H1 (cell line): ENCODE measurements at regions not wholly inside any gene's neighbourhood (a gene's known extent, or its start where the extent isn't known, plus 50 kb on each side); places are given as distances from the start of the nearest gene placed in this dataset.

Experiments
- CTCF ChIA-PET: fragments of 300-600 bp; sonication (Branson Sonifier 250); formaldehyde crosslinking; loops from one replicate; lab custom pipeline; 2021; ENCODE audit not compliant: partially characterized antibody; lab: Charles Lee
- POLR2A ChIA-PET: fragments of 300-600 bp; sonication (Branson Sonifier 250); formaldehyde crosslinking; loops from one replicate; lab custom pipeline; 2021; ENCODE audit warnings: inconsistent platforms; ENCODE audit not compliant: partially characterized antibody; lab: Charles Lee
- DNase-seq, 2 experiments: peaks; one replicate each; pipeline versions ENCODE4 v3.0.0 to v3.0.0-alpha.2; 2010 to 2022; ENCODE audit warnings: low spot score in 2 of 2, low read depth in 1 of 2, mixed read lengths in 1 of 2
- FAIRE-seq: peaks from 2 replicates; lab custom pipeline; 2011; peaks lifted over from hg19 to GRCh38; lab: Jason Lieb, UNC
- H2AFZ ChIP-seq: 2 replicates; pipeline ENCODE4 v1.8.1; 2012; ENCODE audit warnings: low read length, inconsistent platforms
- H2AK5ac ChIP-seq: 2 replicates; pipeline ENCODE4 v1.6.1; 2013; ENCODE audit warnings: low read depth, low read length
- H2BK120ac ChIP-seq: replicated peaks from 2 replicates; pipeline ENCODE3; 2013; ENCODE audit warnings: low read depth, low read length, inconsistent platforms
- H2BK12ac ChIP-seq: 2 replicates; pipeline ENCODE4 v1.6.1; 2013; ENCODE audit warnings: low read depth, low read length
- H2BK15ac ChIP-seq: 2 replicates; pipeline ENCODE4 v1.6.1; 2013; ENCODE audit warnings: low read length
- H2BK20ac ChIP-seq: 2 replicates; pipeline ENCODE4 v1.6.1; 2013; ENCODE audit warnings: low read length
- H2BK5ac ChIP-seq: 2 replicates; pipeline ENCODE4 v1.6.1; 2013; ENCODE audit warnings: low read depth, low read length
- H3K14ac ChIP-seq: 2 replicates; pipeline ENCODE4 v1.6.1; 2013; ENCODE audit warnings: inconsistent platforms; ENCODE audit not compliant: insufficient read length
- H3K18ac ChIP-seq: 2 replicates; pipeline ENCODE4 v1.6.1; 2013; ENCODE audit warnings: low read length; ENCODE audit errors: extremely low read depth
- H3K23ac ChIP-seq: 2 replicates; pipeline ENCODE4 v1.6.1; 2013; ENCODE audit warnings: inconsistent platforms; ENCODE audit not compliant: insufficient read length
- H3K23me2 ChIP-seq: 2 replicates; pipeline ENCODE4 v1.6.1; 2013; ENCODE audit warnings: low read depth, low read length
- H3K27ac ChIP-seq: 2 replicates; pipeline ENCODE4 v1.6.1; 2011; ENCODE audit warnings: low read depth, low read length, inconsistent platforms
- H3K27me3 ChIP-seq, 4 experiments: replicated peaks in 1 of 4; 1 replicate in 1 of 4; 2 replicates in 3 of 4; pipeline versions ENCODE4 v1.6.1 to v1.8.1; 2011 to 2013; ENCODE audit warnings: low read length in 3 of 4, mild to moderate bottlenecking in 3 of 4, inconsistent platforms in 2 of 4, mixed read lengths in 2 of 4, moderate library complexity in 1 of 4; ENCODE audit not compliant: control insufficient read depth in 3 of 4, insufficient read depth in 3 of 4; ENCODE audit errors: extremely low read depth in 1 of 4
- H3K36me3 ChIP-seq, 4 experiments: 2 replicates each; pipeline versions ENCODE4 v1.6.1 to v1.8.1; 2011 to 2013; ENCODE audit warnings: mild to moderate bottlenecking in 4 of 4, low read length in 3 of 4, moderate library complexity in 2 of 4, control low read depth in 1 of 4, inconsistent platforms in 1 of 4; ENCODE audit not compliant: insufficient read depth in 4 of 4, control insufficient read depth in 2 of 4
- H3K4ac ChIP-seq: replicated peaks from 2 replicates; pipeline ENCODE3; 2013; ENCODE audit warnings: low read length, low read depth, mixed read lengths, inconsistent platforms; ENCODE audit not compliant: insufficient read length
- H3K4me1 ChIP-seq, 4 experiments: replicated peaks in 1 of 4; 1 replicate in 1 of 4; 2 replicates in 3 of 4; pipeline versions ENCODE4 v1.6.1 to v1.8.1; 2011 to 2013; ENCODE audit warnings: low read length in 3 of 4, inconsistent platforms in 2 of 4, mixed read lengths in 1 of 4; ENCODE audit not compliant: insufficient read depth in 4 of 4, control insufficient read depth in 3 of 4
- H3K4me2 ChIP-seq, 2 experiments: 2 replicates each; pipeline versions ENCODE4 v1.6.1 to v1.8.1; 2011 to 2013; ENCODE audit warnings: low read depth in 2 of 2, low read length in 2 of 2, control low read depth in 1 of 2, inconsistent platforms in 1 of 2, mild to moderate bottlenecking in 1 of 2; ENCODE audit not compliant: insufficient read depth in 1 of 2
- H3K4me3 ChIP-seq, 4 experiments: fragments of 200-600, 300-600 bp in 1 of 4; sonication (generic), shearing (Covaris generic), sonication (Bioruptor Twin) in 1 of 4; 2 replicates each; pipeline versions ENCODE4 v1.5.1 to v1.8.1; 2011 to 2016; ENCODE audit warnings: low read length in 4 of 4, low read depth in 3 of 4, control low read depth in 2 of 4, inconsistent platforms in 2 of 4, mild to moderate bottlenecking in 2 of 4, mixed read lengths in 1 of 4, moderate library complexity in 1 of 4; ENCODE audit not compliant: insufficient read depth in 2 of 4; ENCODE audit errors: extremely low read depth in 1 of 4
- H3K56ac ChIP-seq: replicated peaks from 2 replicates; pipeline ENCODE3; 2013; ENCODE audit warnings: low read depth, mild to moderate bottlenecking, mixed read lengths, low read length, inconsistent platforms; ENCODE audit not compliant: insufficient read length
- H3K79me1 ChIP-seq: 2 replicates; pipeline ENCODE4 v1.6.1; 2013; ENCODE audit warnings: low read depth, low read length, control low read depth
- H3K79me2 ChIP-seq, 2 experiments: 2 replicates each; pipeline versions ENCODE4 v1.6.1 to v1.8.1; 2012 to 2013; ENCODE audit warnings: low read length in 2 of 2, mild to moderate bottlenecking in 2 of 2, inconsistent platforms in 1 of 2; ENCODE audit not compliant: insufficient read depth in 2 of 2, control insufficient read depth in 1 of 2
- H3K9ac ChIP-seq, 4 experiments: replicated peaks in 1 of 4; 1 replicate in 1 of 4; 2 replicates in 3 of 4; pipeline versions ENCODE4 v1.6.1 to v1.8.1; 2011 to 2013; ENCODE audit warnings: low read depth in 3 of 4, low read length in 3 of 4, control low read depth in 2 of 4, mild to moderate bottlenecking in 2 of 4, moderate library complexity in 2 of 4, inconsistent platforms in 1 of 4; ENCODE audit errors: extremely low read depth in 1 of 4
- H3K9me3 ChIP-seq, 2 experiments: 2 replicates each; pipeline versions ENCODE4 v1.6.1 to v1.8.1; 2012 to 2013; ENCODE audit warnings: mild to moderate bottlenecking in 2 of 2, moderate library complexity in 2 of 2, control low read depth in 1 of 2, inconsistent platforms in 1 of 2, low read depth in 1 of 2, low read length in 1 of 2, mixed read lengths in 1 of 2; ENCODE audit not compliant: insufficient read depth in 2 of 2
- H4K20me1 ChIP-seq, 2 experiments: replicated peaks in 1 of 2; 2 replicates each; pipeline versions ENCODE3 to v1.8.1; 2011 to 2013; ENCODE audit warnings: inconsistent platforms in 2 of 2, low read length in 2 of 2, mild to moderate bottlenecking in 1 of 2; ENCODE audit not compliant: insufficient read depth in 2 of 2, control insufficient read depth in 1 of 2
- H4K5ac ChIP-seq: 2 replicates; pipeline ENCODE4 v1.6.1; 2013; ENCODE audit warnings: low read length, low read depth, mixed read lengths, inconsistent platforms; ENCODE audit not compliant: insufficient read length
- H4K8ac ChIP-seq: 2 replicates; pipeline ENCODE4 v1.8.0; 2013; ENCODE audit warnings: mild to moderate bottlenecking, moderate library complexity, low read length, inconsistent platforms; ENCODE audit not compliant: insufficient read depth; ENCODE audit errors: extremely low read depth
- H4K91ac ChIP-seq: replicated peaks from 2 replicates; pipeline ENCODE3; 2013; ENCODE audit warnings: low read length, mixed read lengths, inconsistent platforms; ENCODE audit not compliant: insufficient read length
- CHD2 ChIP-seq: IDR thresholded peaks from 2 replicates; pipeline ENCODE4 v1.6.1; 2012; ENCODE audit warnings: low read length, improper control_type of control experiment
- E2F6 ChIP-seq: IDR thresholded peaks from 2 replicates; pipeline ENCODE4 v1.6.1; 2012; ENCODE audit warnings: inconsistent platforms
- MAFK ChIP-seq: IDR thresholded peaks from 2 replicates; pipeline ENCODE4 v1.6.1; 2012; ENCODE audit warnings: low read depth, mild to moderate bottlenecking, improper control_type of control experiment, low read length
- RAD21 ChIP-seq, 2 experiments: IDR thresholded peaks in 1 of 2; conservative IDR thresholded peaks in 1 of 2; 2 replicates each; pipeline ENCODE4 v1.6.1; 2011; ENCODE audit warnings: low read depth in 2 of 2, low read length in 2 of 2, improper control_type of control experiment in 1 of 2, inconsistent platforms in 1 of 2, mild to moderate bottlenecking in 1 of 2, moderate library complexity in 1 of 2
- SP4 ChIP-seq: IDR thresholded peaks from 2 replicates; pipeline ENCODE4 v1.6.1; 2012; ENCODE audit warnings: low read length, inconsistent platforms
- whole genome bisulfite sequencing, 2 experiments: shearing (Covaris generic) in 1 of 2; methylation state at CpG; one replicate each; pipeline versions ENCODE4 v1.1.6 to v1.1.7; 2013 to 2015; ENCODE audit warnings: low lambda C conversion rate in 2 of 2, mixed read lengths in 2 of 2, inconsistent platforms in 1 of 2, low coverage in 1 of 2, missing lambda C conversion rate in 1 of 2; ENCODE audit not compliant: insufficient replicate concordance in 2 of 2, insufficient coverage in 1 of 2, insufficient read length in 1 of 2; ENCODE audit errors: extremely low coverage in 1 of 2, missing lambda C conversion rate in 1 of 2; 5-methylcytosine and 5-hydroxymethylcytosine counted together

GRCh38 chr14:101033446-101034165, 130.1 kb upstream of the RTL1 start:
- DNase-seq (no peak), FAIRE-seq (no peak)
- Histone ChIP-seq H2BK12ac (no peak overlapping the region), H3K56ac (no peak overlapping the region), H3K4me2 (no peak overlapping the region), H3K36me3 (no peaks in the 10 kb centered on the region), H3K79me2 (no peaks in the 10 kb centered on the region), H3K23me2 (peaks cover 4% of the 10 kb centered on the region; the same call in 1 of the 2 replicates), H3K27ac (no peak overlapping the region), H4K20me1 (no peaks in the 10 kb centered on the region), H2BK120ac (no peak overlapping the region), H3K4me1 (no peaks in the 10 kb centered on the region), H2BK15ac (no peak overlapping the region), H2BK5ac (no peak overlapping the region), H2AK5ac (no peak overlapping the region), H3K18ac (no peak overlapping the region), H2BK20ac (no peak overlapping the region), H2AFZ (no peak overlapping the region), H3K14ac (no peak overlapping the region), H3K23ac (no peak overlapping the region), H3K27me3 (no peaks in the 10 kb centered on the region), H3K9me3 (no peaks in the 10 kb centered on the region; a peak in 1 of 4 replicates), H3K4ac (no peak overlapping the region), H3K4me3 (no peak overlapping the region), H4K8ac (peak overlapping the region; percentile 57; the same call in 1 of the 2 replicates), H4K5ac (no peak overlapping the region), H3K9ac (no peak overlapping the region), H4K91ac (no peak overlapping the region), H3K79me1 (no peaks in the 10 kb centered on the region)
- no peak for TF ChIP-seq E2F6
- TF ChIP-seq SP4: no peak
- no peak for TF ChIP-seq CHD2
- TF ChIP-seq MAFK: no peak
- TF ChIP-seq RAD21 (IDR thresholded peaks at IDR 0.05 in 1 of 2, conservative IDR thresholded peaks at IDR 0.05 in 1 of 2; ENCODE audit: low read depth in 2 of 2, low read length in 2 of 2): no peak
- 92% methylated on average over 19 of the region's 23 CpGs; no CpG with 5 or more reads in 1 of the 2 experiments for WGBS, 2 experiments
- POLR2A ChIA-PET: no interaction called here
- CTCF ChIA-PET: no interaction called here
